OCI-LY3 (cell line): ENCODE measurements at regions not wholly inside any gene's neighbourhood (a gene's known extent, or its start where the extent isn't known, plus 50 kb on each side); places are given as distances from the start of the nearest gene placed in this dataset.

Experiments used
- CTCF ChIP-seq: fragments of 200-600, 300-600 bp; sonication (generic); IDR thresholded peaks from 2 replicates; pipeline ENCODE4 v1.5.1; 2014; ENCODE audit warnings: antibody characterized with exemption, low read length, low read depth
- EZH2phosphoT487 ChIP-seq: fragments of 200-600 bp; shearing (Covaris generic); IDR thresholded peaks from 2 replicates; pipeline ENCODE4 v1.6.1; 2018; ENCODE audit warnings: antibody characterized with exemption, mixed run types, low read depth

- no peak for TF ChIP-seq EZH2phosphoT487
- no peak for TF ChIP-seq CTCF
These were observed 188.9 kb downstream of the CMPK2 start for GRCh38 chr2:6676776-6677175.
